Right lobe of liver (tissue), 6 donors: ENCODE measurements at regions not wholly inside any gene's neighbourhood (a gene's known extent, or its start where the extent isn't known, plus 50 kb on each side); places are given as distances from the start of the nearest gene placed in this dataset.

Experiments
- ATAC-seq, 4 donors: fragments of 200-7000 bp; cut with Tn5 transposase; one replicate each; pipeline ENCODE4 v1.9.1; 2020; ENCODE audit warnings: mild to moderate bottlenecking in 4 of 4, moderate library complexity in 4 of 4
- DNase-seq, 3 donors: peaks; one replicate each; pipeline ENCODE4 v3.0.0-alpha.2; 2020
- H3K27ac ChIP-seq, 3 donors: fragments of 200-600 bp; one replicate each; pipeline ENCODE4 v1.8.0; 2022
- H3K27me3 ChIP-seq, 2 donors: fragments of 200-600 bp; one replicate each; pipeline ENCODE4 v1.8.0; 2022
- H3K36me3 ChIP-seq, 4 donors: fragments of 200-600 bp; sonication (generic) in 1 of 4; one replicate each; pipeline versions ENCODE4 v1.5.1 to v1.8.0; 2017 to 2022; ENCODE audit warnings: control low read depth in 1 of 4
- H3K4me1 ChIP-seq, 4 donors: fragments of 200-600 bp; sonication (generic) in 1 of 4; one replicate each; pipeline versions ENCODE4 v1.5.1 to v1.8.0; 2017 to 2022; ENCODE audit warnings: control low read depth in 1 of 4
- H3K4me3 ChIP-seq, 3 donors: fragments of 200-600 bp; one replicate each; pipeline ENCODE4 v1.8.0; 2022
- H3K9me3 ChIP-seq, 4 donors: fragments of 200-600 bp; sonication (generic) in 1 of 4; one replicate each; pipeline versions ENCODE4 v1.5.1 to v1.8.0; 2017 to 2022; ENCODE audit warnings: control low read depth in 1 of 4
- POLR2A ChIP-seq: fragments of 450-650 bp; IDR thresholded peaks from one replicate; pipeline ENCODE4 v1.6.1; 2017; ENCODE audit warnings: antibody characterized with exemption, mild to moderate bottlenecking
- WGBS: methylation state at CpG from one replicate; pipeline ENCODE4 v1.1.6; 2018; ENCODE audit warnings: low coverage, low lambda C conversion rate; ENCODE audit not compliant: insufficient coverage; ENCODE audit errors: missing lambda C conversion rate; 5-methylcytosine and 5-hydroxymethylcytosine counted together
- intact Hi-C, 2 donors: fragments of 100-400 bp; cut with DNase I; formaldehyde crosslinking; loops; one replicate each; pipeline versions ENCODE4 v1.11.2 to v1.14.1; 2022
- TF ChIP-seq, protein P1 (sequence below), 4 donors: fragments of 200-600 bp in 3 of 4; fragments of 450-650 bp in 1 of 4; IDR thresholded peaks; one replicate each; pipeline versions ENCODE4 v1.5.1 to v1.8.0; 2016 to 2022; ENCODE audit warnings: antibody characterized with exemption in 4 of 4, mild to moderate bottlenecking in 2 of 4
- donor health status: DM: no; HTN: yes; CAD: no.
- donor health status: DM: no; HTN: no; CAD: no.
- donor health status: DM: no; HTN: no; CAD: no.
- donor health status: DM: no; HTN: yes; CAD: no.
- donor health status: DM: no; HTN: yes; CAD: no.

DNA sequence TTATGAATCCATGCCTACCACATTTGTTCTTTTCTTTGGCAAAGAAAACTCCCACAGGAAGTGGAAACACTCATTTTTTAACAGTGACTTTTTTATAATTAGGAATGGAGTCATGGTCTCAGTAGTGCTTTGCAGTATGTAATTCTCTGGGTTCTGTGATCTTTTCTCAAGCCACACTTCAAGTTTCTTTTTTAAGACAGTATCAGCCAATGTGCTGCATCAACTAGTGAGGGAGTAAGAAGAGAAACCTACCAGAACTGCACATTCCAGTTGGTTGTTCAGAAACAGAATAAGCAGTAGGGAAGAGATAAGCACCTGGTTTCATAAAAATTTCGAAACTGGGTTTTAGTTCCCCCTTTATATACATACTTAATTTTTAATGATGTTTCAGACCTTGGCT lies 126.3 kb downstream of the FOXB1 start:
- Histone ChIP-seq H3K4me1 (peaks cover 0 to 3% (median 0%) of the 10 kb centered on the region in 4 donors), H3K36me3 (no peaks in the 10 kb centered on the region), H3K9me3 (no peaks in the 10 kb centered on the region), H3K27me3 (no peaks in the 10 kb centered on the region), H3K4me3 (no peak overlapping the region), H3K27ac (no peak overlapping the region)
- intact Hi-C loops = no loop called here
- ATAC-seq = no peak
- DNase-seq = no peak
- 58% methylated on average over 1 of the region's 1 CpG for WGBS
- TF ChIP-seq POLR2A = no peak
- TF ChIP-seq, protein P1, sequence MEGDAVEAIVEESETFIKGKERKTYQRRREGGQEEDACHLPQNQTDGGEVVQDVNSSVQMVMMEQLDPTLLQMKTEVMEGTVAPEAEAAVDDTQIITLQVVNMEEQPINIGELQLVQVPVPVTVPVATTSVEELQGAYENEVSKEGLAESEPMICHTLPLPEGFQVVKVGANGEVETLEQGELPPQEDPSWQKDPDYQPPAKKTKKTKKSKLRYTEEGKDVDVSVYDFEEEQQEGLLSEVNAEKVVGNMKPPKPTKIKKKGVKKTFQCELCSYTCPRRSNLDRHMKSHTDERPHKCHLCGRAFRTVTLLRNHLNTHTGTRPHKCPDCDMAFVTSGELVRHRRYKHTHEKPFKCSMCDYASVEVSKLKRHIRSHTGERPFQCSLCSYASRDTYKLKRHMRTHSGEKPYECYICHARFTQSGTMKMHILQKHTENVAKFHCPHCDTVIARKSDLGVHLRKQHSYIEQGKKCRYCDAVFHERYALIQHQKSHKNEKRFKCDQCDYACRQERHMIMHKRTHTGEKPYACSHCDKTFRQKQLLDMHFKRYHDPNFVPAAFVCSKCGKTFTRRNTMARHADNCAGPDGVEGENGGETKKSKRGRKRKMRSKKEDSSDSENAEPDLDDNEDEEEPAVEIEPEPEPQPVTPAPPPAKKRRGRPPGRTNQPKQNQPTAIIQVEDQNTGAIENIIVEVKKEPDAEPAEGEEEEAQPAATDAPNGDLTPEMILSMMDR (IDR thresholded peaks at IDR 0.05) = no peak

DNA sequence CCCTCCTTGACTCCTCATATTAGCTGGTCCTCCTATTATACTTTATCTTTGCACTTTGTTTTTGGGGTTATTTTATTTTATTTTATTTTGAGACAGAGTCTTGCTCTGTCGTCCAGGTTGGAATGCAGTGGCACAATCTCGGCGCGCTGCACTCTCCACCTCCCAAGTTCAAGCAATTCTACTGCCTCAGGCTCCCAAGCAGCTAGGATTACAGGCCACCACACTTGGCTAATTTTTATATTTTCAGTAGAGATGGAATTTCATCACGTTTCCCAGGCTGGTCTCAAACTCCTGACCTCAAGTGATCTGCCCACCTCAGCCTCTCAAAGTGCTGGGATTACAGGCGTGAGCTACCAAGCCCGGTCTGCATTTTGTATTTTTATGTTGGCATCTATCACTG lies 126.7 kb downstream of the FOXB1 start:
- no peak for TF ChIP-seq POLR2A
- TF ChIP-seq, protein P1 (IDR thresholded peaks at IDR 0.05) = no peak
- Histone ChIP-seq H3K9me3 (no peaks in the 10 kb centered on the region), H3K27me3 (no peaks in the 10 kb centered on the region), H3K27ac (no peak overlapping the region), H3K36me3 (no peaks in the 10 kb centered on the region), H3K4me3 (no peak overlapping the region), H3K4me1 (peaks cover 0 to 3% (median 0%) of the 10 kb centered on the region in 4 donors)
- no peak for ATAC-seq
- WGBS = 88% methylated on average over 7 of the region's 7 CpGs
- DNase-seq = no peak
- intact Hi-C loops = no loop called here

- H3K9me3 ChIP-seq = no peaks in the 10 kb centered on the region
- intact Hi-C loops = no loop called here
- TF ChIP-seq POLR2A = no peak
- TF ChIP-seq, protein P1 (IDR thresholded peaks at IDR 0.05) = peak in 3 of 4 donors; percentile 11 to 37 (median 35)
- no peak overlapping the region for H3K27ac ChIP-seq
- no peak overlapping the region for H3K4me3 ChIP-seq
- ATAC-seq (peak in 1 of 4 donors; percentile 28), DNase-seq (peak in 1 of 3 donors; percentile 21)
- no peaks in the 10 kb centered on the region for H3K36me3 ChIP-seq
- no peaks in the 10 kb centered on the region for H3K4me1 ChIP-seq
- WGBS = 44% methylated on average over 1 of the region's 1 CpG
- no peaks in the 10 kb centered on the region for H3K27me3 ChIP-seq
Observed at GRCh38 chr15:60134609-60135008, 130.5 kb downstream of the FOXB1 start.

GRCh38 chr15:60135961-60136360 lies 131.8 kb downstream of the FOXB1 start:
- H3K9me3 ChIP-seq = no peaks in the 10 kb centered on the region
- no peak overlapping the region for H3K4me3 ChIP-seq
- H3K27me3 ChIP-seq = no peaks in the 10 kb centered on the region
- 75% methylated on average over 1 of the region's 2 CpGs for WGBS
- no peaks in the 10 kb centered on the region for H3K36me3 ChIP-seq
- H3K27ac ChIP-seq = no peak overlapping the region
- ATAC-seq (no peak), DNase-seq (no peak)
- H3K4me1 ChIP-seq = no peaks in the 10 kb centered on the region
- TF ChIP-seq POLR2A = no peak
- TF ChIP-seq, protein P1 (IDR thresholded peaks at IDR 0.05) = no peak
- intact Hi-C loops = no loop called here
